ENCODE measurements at regions not wholly inside any gene's neighbourhood (a gene's known extent, or its start where the extent isn't known, plus 50 kb on each side); places are given as distances from the start of the nearest gene placed in this dataset.
A peak's percentile ranks its signal among the peaks of the same experiment; 100 is the strongest.

- H3K9me3 ChIP-seq: no peaks in the 10 kb centered on the region
- peak in 1 of 3 donors; percentile 9 for DNase-seq
- peaks cover 7% of the 10 kb centered on the region for H3K4me1 ChIP-seq (ENCODE audit: low read depth)
- no peak overlapping the region for H3K4me3 ChIP-seq
- intact Hi-C loops (cut with DNase I, micrococcal nuclease): no loop called here
- H3K36me3 ChIP-seq (ENCODE audit: low read depth): no peaks in the 10 kb centered on the region
- peak; percentile 35 for ATAC-seq
- TF ChIP-seq CTCF (IDR thresholded peaks at IDR 0.05): no peak
Measured at GRCh38 chr6:109891924-109892323, 86.2 kb upstream of the GPR6 start.

DNA sequence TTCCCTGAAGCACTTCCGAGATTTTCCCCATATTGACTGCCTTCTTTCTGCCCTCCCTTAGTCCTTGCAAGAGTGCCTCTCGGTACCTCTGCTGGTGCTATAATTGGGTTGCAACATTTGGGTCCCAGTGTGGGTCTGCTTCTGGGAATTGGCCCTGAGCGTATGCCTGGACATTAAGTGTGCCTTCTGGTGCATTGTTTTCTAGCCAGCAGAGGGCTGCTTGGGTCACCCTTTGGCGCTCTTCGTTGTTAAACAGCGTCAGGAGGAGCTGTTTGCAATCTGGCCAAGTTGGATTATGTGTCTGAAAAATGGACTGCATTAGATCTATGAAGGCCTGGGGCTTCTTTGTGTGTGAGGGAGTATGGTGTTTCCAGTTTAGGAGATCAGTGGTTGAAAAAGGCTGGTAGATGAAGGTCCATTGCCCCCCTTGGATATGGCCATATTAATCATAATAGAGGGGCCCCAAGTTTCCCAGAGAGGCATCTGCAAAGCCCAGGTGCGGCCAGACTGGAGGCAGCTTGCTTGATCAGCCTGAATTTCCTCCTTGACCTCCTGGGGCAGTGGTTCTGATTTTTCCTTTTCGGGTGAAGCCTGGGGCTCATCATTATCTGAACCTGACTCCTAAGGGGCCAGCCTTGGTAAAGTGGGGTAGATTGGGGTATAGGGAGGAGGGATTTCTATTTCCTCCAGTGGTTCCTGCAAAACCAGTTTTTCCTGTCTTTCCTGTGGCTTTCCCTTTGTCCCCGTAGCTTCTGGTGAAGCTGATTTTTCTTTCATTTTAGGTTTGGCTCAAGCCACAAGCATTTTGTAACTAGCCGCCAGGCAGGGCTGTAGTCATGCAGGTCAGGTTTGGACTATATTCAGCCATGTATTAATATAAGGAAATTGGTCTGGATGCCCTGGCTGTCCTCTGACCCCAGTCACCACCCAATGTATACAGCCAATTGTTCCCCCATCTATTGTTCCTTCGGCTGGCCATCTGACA, 85.4 kb upstream of the GPR6 start:
- no peaks in the 10 kb centered on the region for H3K36me3 ChIP-seq (ENCODE audit: low read depth)
- peak; percentile 79 for ATAC-seq
- peak in 2 of 3 donors; percentile 48 to 79 for DNase-seq
- no peak overlapping the region for H3K4me3 ChIP-seq
- no peak for TF ChIP-seq CTCF (IDR thresholded peaks at IDR 0.05)
- peaks cover 7% of the 10 kb centered on the region for H3K4me1 ChIP-seq (ENCODE audit: low read depth)
- H3K9me3 ChIP-seq: no peaks in the 10 kb centered on the region
- intact Hi-C loops (cut with DNase I, micrococcal nuclease): no loop called here

- Histone ChIP-seq H3K4me3 (no peak overlapping the region), H3K4me1 (ENCODE audit: low read depth) (peaks cover 7% of the 10 kb centered on the region), H3K36me3 (ENCODE audit: low read depth) (no peaks in the 10 kb centered on the region), H3K9me3 (no peaks in the 10 kb centered on the region)
- no peak for ATAC-seq
- intact Hi-C loops (cut with DNase I, micrococcal nuclease): no loop called here
- TF ChIP-seq CTCF (IDR thresholded peaks at IDR 0.05): no peak
- DNase-seq: no peak
Measured at GRCh38 chr6:109893606-109894005, 84.5 kb upstream of the GPR6 start.

DNA sequence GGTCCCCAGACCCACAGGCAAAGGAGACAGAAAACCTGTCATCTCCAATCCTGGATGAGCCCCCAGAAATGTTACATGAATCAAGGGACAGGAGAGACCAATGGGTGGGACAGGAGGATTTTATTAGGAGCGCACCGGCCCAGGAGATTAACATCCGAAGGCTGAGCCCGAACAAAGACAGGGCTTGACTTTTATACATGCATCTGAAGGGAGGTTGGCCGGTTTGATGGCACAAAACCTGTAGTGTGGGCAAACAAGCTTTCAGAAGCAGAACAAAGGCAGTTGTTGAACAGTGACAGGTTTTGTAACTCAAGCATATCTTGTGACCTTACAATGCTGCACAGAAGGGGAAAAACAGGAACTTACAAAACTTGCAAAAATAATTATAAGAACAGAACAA, 83.9 kb upstream of the GPR6 start:
- Histone ChIP-seq H3K36me3 (ENCODE audit: low read depth) (no peaks in the 10 kb centered on the region), H3K4me1 (ENCODE audit: low read depth) (peaks cover 7% of the 10 kb centered on the region), H3K4me3 (no peak overlapping the region), H3K9me3 (no peaks in the 10 kb centered on the region)
- intact Hi-C loops (cut with DNase I, micrococcal nuclease): no loop called here
- ATAC-seq (peak; percentile 30), DNase-seq (no peak)
- no peak for TF ChIP-seq CTCF (IDR thresholded peaks at IDR 0.05)

GRCh38 chr6:109896341-109896740, 81.8 kb upstream of the GPR6 start:
- intact Hi-C loops (cut with DNase I, micrococcal nuclease): no loop called here
- ATAC-seq: no peak
- no peak for TF ChIP-seq CTCF (IDR thresholded peaks at IDR 0.05)

More at GRCh38 chr6:109896341-109896740, 81.8 kb upstream of the GPR6 start:
- H3K36me3 ChIP-seq (ENCODE audit: low read depth): no peaks in the 10 kb centered on the region
- H3K4me3 ChIP-seq: no peak overlapping the region
- H3K4me1 ChIP-seq (ENCODE audit: low read depth): peaks cover 7% of the 10 kb centered on the region
- no peak for DNase-seq
- no peaks in the 10 kb centered on the region for H3K9me3 ChIP-seq

All from mucosa of descending colon (tissue), 3 donors.